COLO668 (cell line): ENCODE measurements at regions not wholly inside any gene's neighbourhood (a gene's known extent, or its start where the extent isn't known, plus 50 kb on each side); places are given as distances from the start of the nearest gene placed in this dataset.
A peak's percentile ranks its signal among the peaks of the same experiment; 100 is the strongest.
"Not testable (repeated sequence)": the region's sequence is repeated elsewhere in the genome, so short reads cannot be mapped to it uniquely, and the experiment has no call there.

Source experiments
- DNase-seq: peaks from one replicate; lab custom pipeline; 2025; ENCODE audit not compliant: unreplicated experiment; lab: John Stamatoyannopoulos, UW

DNA sequence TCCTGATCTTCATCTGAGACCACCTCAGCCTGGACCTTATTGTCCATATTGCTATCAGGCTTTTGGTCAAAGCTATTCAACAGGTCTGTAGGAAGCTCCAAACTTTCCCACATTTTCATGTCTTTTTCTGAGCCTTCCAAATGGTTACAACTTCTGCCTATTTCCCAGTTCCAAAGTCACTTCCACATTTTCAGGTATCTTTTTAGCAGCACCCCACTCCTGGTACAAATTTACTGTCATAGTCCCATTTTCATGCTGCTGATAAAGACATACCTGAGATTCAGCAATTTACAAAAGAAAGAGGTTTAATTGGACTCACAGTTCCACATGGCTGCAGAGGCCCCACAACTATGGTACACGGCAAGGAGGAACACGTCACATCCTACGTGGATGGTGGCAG, 815.5 kb downstream of the KCNJ2 start:
- no peak for DNase-seq

DNA sequence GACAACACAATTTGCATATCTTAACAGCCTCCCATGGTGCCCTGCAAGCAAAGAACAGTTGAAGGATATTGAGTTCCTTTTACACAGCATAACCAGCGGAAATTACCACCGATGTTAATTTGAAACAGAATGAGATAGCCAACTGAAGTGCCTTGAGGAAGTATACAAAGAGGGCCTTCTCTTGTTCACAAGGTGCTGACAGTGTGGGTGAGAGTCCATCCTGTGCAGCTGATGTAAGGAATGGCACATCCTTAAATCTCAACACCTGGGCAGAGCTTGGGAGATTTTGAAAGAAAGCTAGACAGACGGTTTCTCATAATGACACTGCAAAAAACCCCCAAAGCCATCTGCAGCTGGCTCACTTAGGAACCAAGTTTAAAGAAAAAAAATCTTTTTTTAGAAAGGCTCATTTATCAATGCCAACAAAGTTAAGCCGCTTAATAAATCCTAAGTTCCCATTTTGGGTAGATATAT, 818.6 kb downstream of the KCNJ2 start:
- DNase-seq, result no peak

DNA sequence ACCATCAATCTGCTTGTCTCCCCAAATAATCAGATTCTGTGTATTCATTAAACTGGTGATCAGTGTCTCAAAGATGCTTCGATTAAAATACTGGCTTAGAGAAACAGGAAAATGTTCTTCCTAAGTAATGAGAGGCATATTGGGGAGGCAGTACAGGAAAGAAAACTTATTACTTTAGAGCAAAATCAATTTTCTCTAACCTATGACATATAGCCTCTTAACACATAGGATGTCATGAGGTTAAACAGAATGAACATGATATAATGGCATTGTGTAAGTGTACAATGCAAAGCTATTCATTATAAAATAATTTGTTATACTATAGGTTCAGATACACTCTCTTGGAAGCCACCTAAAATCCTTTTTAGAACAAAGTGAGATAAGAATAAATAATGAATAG, 819.3 kb downstream of the KCNJ2 start:
- DNase-seq, result no peak

DNA sequence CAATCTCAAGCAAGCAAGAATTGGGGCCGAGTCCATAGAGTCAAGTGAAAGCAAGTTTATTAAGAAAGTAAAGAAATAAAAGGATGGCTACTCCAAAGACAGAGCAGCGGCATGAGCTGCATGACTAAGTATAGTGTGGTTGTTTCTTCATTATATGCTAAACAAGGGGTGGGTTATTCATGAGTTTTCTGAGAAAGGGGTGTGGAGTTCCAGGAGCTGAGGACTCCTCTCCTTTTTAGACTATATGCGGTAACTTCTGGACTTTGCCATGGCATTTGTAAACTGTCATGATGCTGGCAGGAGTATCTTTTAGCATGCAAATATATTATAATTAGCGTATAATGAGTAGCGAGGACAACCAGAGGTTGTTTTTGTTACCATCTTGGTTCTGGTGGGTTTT, 819.9 kb downstream of the KCNJ2 start:
- DNase-seq, result no peak

DNA sequence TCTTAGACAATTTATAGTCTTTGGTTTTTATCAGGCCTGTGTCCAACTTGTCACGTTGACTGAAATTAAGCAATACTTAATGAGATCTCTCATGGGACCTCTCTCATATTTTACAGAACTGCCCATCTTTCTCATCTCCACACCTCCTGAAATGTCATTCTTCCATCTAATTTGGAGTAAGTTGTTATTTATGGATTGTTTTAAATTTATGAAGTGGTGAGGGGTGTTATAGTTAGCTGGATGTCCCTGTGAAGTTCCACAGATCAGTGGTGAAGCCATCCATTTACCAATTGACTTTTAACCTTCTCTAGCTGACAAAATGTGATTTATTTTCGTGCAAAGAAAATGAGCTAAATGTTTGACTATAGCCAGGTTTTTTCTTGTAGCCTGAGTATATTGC, 824.9 kb downstream of the KCNJ2 start:
- no peak for DNase-seq

DNA sequence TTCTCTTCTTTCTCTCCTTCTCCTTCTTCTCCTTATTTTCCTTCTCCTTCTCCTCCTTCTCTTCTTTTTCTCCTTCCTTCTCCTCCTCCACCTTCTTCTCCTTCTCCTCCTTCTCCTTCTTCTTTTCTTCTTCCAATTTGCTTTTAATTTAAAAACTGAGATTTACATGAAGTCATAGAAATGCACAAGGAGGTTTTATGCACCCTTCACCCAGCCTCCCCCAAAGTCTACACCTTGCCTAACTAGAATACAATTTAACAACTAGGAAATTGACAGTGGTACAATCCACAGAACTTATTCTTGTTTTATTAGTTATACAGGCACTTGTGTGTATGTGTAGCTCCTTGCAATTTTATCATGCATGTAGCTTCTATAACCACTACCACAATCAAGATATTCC, 826.7 kb downstream of the KCNJ2 start:
- DNase-seq, result no peak

DNA sequence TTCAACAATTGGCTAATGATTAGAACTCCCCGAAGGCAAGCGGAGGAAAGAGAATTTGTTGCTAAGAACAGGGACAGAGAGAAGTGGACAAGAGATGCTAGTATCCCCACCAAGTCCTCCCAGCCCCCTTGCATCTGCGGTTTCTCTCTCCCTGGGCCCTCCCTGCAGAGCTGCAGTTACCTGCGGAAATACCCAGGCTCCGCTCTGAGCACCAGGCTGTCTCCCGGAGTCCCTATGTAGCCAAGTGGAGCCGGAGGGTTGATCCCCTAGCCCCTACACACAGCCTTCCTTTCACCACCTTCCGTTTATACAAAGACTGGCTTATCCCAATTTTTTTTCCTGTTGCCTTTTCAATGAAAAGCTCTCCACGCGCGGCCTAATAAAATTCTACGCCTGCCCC, 834.4 kb downstream of the KCNJ2 start:
- no peak for DNase-seq

DNA sequence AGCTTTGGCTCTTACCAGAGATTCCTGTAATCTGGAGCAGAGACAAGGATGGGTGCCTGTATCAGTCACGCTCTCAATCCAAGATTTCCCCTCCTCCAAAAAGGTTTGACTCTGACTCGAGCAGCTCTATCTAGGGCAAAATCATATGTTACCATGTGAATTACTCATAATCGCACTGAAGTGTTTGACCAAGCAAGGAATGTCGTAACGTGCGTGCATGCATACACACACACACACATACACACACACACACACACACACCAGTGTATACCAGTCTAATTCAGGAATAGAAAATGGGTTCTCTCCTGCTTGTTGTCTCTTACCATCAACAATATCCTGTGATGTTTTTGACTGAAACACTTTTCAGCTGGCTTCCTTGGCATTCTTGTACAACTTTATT, 835.1 kb downstream of the KCNJ2 start:
- no peak for DNase-seq

DNA sequence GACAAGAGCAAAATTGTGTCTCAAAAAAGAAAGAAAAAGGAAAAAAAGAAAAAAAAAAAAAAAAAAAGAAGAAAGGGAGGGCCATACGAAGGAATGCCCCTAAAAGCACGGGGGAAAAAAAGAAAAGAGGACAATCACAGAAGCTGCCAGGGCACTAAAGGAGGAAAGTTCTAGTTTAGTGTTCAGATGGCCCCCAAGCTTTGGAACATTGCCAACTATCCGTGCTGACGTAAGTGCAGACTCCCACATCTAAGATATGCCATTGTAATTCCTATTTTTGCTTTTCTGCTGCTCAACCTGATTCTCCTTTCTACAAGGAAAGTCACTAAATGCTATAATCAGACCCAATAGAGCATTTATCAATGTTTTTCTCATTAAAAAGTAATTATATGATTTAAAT, 842.1 kb downstream of the KCNJ2 start:
- DNase-seq, result peak; percentile 0

DNA sequence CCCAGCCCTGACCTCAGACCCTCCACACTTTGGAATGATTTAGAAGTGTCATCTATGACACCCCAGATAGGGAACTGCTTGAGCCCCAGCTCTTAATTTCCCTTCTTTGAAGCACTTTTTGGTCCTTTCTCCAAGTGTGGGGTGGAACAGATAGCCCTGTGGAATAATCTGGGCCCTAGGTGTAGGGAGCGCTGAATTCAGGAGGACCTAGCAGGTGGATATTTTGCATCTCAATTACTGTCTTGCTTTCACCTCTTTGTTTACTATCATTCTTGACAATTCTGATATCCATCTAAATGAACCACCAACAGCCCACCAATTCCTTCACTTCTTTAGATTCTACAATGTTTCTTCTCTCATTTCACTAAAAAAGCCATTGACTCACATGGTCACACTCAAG, 850.4 kb downstream of the KCNJ2 start:
- no peak for DNase-seq

DNA sequence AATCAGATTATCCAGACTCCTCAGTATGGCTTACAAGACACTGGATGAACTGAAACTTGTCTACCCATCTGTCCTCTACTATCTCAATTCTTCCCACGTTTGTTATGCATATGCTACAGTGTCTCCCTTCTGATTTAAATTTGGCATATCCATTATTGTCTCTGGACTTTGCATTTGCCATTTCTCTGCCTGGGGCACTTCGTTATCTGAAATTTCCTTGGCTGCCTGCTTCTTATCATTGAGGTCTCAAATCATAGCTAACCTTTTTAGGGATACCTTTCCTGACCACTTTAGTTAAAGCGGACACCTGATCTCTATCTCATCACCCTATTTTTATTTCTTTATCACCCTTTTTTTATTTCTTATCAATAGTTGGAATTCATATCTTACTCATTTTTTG, 853.4 kb downstream of the KCNJ2 start:
- DNase-seq, result no peak

DNA sequence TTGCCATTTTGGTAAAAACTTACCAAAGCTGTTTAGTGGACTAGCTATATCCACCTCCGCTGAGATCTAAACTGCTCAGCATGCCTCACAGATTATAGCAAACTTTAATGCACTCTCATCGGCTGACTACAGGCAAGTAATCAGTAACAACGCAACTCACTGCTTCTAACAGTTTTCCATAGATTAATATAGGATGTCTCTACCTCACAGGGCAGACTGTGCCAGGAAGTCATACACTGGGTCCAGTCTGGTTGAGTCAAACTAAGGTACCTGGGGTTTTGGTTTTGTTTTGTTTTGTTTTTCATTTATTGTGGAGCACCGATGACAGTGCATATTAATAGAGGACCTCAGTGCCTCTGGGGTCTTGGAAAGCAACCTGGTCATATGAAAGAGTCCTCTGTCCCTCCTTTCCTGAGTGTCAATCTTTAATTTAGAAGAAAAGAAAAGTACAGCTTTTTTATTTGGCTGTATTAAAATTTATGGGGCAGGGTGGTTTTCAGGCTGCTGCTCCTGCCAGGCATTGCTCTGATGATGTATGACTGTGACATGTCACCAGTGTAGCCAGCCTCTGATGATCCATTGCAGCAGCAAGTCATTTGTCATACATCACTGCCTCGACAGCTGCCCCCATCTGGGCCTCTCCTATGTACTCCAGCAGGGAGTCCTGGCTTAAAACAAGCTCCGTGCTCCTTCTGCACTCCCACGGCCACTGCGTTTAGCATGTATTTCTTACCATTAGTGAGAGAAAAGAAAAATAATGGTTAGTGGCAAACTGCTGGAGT, 854.1 kb downstream of the KCNJ2 start:
- peak; percentile 65 for DNase-seq

DNA sequence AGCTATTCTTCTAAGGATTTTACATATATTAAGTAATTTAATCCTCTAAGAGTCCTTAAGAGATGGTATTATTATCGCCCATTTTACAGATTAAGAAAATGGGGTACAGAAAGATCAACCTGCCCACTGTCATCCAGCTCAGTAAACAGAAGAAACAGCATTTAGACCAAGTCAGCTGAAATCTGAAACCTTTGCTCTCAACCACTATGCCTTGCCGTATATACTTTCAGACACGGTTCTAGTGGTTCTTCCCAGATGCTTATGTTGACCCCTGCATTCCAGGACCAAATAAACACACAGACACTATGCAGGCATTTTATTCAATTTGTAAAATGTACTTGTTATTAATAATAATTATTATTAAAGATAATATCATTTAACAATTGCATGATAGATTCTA, 854.8 kb downstream of the KCNJ2 start:
- DNase-seq, result no peak

DNA sequence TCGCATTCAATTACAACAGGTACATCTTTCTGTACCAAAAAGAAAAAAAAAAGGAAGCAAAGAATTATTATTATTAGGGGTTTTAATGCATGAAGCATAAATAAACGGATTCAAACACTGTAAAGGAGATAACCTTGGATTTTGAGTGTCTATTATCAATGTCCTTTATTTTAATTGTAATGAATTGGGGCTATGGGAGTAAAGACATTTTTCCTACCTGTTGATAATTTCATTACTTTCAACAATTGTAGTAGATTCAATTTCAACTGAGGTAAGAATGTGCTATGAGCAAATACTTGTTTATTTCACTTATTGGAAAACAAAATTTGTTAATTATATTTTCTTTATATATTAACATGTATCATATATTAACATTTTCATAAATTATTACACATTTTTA, 855.6 kb downstream of the KCNJ2 start:
- DNase-seq, result no peak

DNA sequence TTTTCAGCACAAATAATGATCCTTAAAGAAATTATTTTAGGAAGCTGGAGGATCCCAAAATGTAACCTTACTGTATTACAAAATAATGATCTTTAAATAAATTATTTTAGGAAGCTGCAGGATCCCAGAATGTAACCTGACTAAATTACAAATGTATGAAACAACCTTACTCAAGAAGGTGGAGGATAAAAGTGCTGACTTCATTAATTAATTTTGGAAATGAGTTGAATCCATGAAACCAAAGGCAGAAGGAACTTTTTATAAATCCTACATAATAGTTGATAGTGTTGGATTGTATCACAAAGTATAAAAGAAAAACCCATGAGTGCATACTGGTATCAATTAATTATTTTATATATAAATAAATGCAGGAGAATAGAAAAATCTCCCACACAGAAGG, 859.9 kb downstream of the KCNJ2 start:
- no peak for DNase-seq

DNA sequence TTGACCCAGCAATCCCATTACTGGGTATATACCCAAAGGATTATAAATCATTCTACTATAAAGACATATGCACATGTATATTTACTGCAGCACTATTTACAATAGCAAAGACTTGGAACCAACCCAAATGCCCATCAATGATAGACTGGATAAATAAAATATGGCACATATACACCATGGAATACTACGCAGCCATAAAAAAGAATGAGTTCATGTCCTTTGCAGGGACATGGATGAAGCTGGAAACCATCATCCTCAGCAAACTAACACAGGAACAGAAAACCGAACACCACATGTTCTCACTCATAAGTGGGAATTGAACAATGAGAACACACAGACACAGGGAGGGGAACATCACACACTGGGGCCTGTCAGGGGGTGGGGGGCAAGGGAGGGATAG, 862.0 kb downstream of the KCNJ2 start:
- not testable (repeated sequence) for DNase-seq

DNA sequence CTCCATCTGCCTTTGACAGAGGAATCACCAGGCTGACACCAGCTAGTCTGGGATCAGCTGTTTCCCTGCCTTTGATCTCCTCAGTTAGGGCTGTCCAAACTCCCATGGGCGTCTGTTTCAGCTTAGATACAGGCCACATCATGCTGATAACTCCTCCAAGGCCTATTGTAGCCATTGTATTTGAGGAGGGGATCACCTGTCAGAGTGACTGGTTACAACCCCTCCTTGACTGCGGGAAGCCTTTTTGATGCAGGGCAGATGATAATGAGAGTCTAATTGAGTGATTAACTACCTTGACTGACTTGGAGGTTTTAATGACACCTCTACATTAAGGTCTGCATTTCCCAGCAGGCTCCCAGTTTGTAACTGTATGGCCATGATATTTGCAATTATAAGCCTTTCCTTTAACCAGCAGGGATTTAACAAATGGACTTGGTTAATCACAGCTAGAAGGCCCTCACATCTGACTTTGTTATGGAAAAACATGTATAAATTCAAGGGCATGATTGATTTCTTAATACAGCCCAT, 863.5 kb downstream of the KCNJ2 start:
- no peak for DNase-seq

DNA sequence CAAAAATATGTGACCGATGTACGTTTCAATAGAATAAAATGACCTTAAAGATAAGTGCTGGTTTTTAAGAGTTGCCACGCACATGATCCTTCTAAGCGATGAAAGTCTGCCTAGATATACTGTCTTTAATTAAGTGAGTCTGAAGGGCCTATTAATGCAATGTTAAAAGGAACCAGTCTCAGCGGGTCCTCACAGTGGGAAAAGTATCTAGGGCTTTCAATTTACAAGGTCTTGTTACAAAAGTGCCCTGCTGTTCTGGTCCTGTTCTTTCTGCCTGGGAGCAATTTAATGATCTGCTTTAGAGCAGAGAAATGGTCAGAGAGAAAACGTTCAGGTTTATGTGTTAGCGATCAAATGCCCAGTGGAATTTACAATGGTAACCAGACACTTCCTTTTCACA, 864.0 kb downstream of the KCNJ2 start:
- no peak for DNase-seq

DNA sequence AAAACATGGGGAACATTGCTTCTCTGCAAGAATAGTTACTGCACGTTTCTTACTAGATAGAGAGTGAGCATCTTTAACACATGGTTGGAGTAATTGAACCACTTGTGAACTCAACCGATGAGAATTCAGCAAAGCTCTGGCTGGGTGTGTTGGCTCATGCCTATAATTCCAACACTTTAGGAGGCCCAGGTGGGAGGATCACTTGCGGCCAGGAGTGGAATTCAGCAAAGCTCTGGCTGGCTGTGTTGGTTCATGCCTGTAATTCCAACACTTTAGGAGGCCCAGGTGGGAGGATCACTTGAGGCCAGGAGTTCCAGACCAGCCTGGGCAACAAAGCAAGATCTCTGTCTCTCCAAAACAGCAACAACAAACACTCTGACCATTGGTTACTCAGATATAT, 865.9 kb downstream of the KCNJ2 start:
- no peak for DNase-seq

DNA sequence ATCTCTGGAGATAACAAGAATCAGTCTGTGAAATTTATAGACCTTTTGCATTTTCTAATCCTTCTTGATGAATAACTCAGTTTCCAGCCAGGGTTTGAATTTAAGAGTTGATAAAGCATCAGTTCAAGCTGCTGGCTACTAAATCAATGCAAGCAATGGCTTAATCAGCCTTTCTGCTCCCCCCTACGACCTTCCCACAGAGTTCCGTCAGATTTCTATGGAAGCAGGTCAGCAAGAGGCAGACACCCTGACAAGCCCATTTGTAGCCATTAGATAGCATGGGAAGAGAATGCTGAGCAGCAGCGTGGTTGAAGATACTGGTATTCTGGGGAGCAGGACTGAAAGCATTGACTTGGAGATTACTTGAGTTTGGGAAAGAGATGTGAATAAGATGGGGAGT, 868.1 kb downstream of the KCNJ2 start:
- DNase-seq, result no peak

DNA sequence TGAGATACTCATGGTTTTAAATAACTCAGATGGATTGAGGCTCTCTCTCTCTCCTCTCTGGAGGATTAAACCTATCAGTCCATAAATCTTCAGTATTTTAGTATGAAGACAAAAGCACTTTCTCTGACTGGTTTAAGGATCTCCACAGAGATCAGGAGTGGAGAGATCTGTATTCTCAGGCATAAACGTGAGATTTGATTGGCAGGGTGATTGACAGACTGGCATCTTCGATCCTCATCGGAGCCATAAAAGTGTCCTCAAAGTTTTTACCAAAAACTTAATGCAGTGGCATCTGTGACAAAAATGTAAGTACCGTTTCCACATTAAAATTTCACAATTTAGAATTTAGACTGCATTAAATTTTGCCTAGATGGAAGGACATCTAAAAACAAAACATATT, 870.1 kb downstream of the KCNJ2 start:
- no peak for DNase-seq

DNA sequence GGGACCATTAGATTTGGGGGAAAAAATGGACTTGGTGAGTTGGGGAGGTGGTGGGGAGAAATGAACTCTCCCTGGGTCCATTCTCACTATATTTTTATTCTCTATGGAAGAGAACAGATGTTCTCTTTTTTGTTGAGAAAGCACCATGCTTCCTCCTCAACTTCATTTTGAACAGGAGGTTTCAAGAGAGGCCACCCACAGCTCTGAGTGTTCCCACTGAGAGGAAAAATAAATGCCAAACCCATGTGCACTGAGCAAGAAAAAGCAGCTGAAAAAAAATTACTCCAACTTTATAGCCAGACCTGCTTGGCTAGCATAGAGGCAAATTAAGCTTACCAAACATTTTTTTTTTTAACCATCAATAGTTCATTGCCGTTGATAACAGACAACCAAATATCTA, 883.6 kb downstream of the KCNJ2 start:
- DNase-seq, result no peak

DNA sequence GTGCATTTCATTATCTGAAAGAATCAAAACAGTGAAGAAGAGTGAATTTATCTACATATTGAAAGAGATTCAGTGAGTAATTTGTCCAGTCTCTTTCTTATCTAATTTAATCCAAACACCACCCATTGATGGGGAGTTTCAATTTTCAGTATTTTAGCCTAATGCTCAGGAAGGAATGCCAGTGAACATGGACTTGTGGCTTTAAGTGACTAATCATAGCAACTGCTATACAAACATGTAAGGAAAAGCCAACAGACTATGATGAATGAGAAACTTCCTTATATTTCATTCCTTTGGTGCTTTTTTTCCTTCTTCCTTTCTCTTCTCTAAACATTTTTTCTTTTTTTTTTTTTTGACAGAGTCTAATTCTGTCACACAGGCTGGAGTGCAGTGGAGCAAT, 885.8 kb downstream of the KCNJ2 start:
- DNase-seq, result no peak
